HepG2 (cell line): ENCODE measurements at regions not wholly inside any gene's neighbourhood (a gene's known extent, or its start where the extent isn't known, plus 50 kb on each side); places are given as distances from the start of the nearest gene placed in this dataset.

Source experiments
- ARID4A ChIP-seq: sonication (generic); formaldehyde crosslinking; IDR thresholded peaks from 2 replicates; pipeline ENCODE4 v1.5.0; 2020; ENCODE audit warnings: mild to moderate bottlenecking, missing genetic modification reagents, borderline replicate concordance
- EED ChIP-seq: sonication (generic); formaldehyde crosslinking; IDR thresholded peaks from 2 replicates; pipeline ENCODE4 v1.5.0; 2020; ENCODE audit warnings: mild to moderate bottlenecking, missing genetic modification reagents
- ERF ChIP-seq: IDR thresholded peaks from 2 replicates; pipeline ENCODE4 v1.6.1; 2018; ENCODE audit warnings: missing biosample characterization, missing genetic modification reagents
- EZH2 ChIP-seq: conservative IDR thresholded peaks from 2 replicates; pipeline ENCODE4 v1.6.1; 2012; ENCODE audit warnings: mild to moderate bottlenecking, low read depth, low read length, moderate library complexity
- FOXA1 ChIP-seq, 2 experiments: fragments of 450-650 bp in 1 of 2; sonication (generic) in 1 of 2; formaldehyde crosslinking in 1 of 2; IDR thresholded peaks; 2 replicates each; pipeline versions ENCODE4 v1.4.0 to v1.6.1; 2016 to 2020; ENCODE audit warnings: missing genetic modification reagents in 1 of 2
- HDAC2 ChIP-seq: sonication (generic); formaldehyde crosslinking; IDR thresholded peaks from 2 replicates; pipeline ENCODE4 v1.4.0; 2020; ENCODE audit warnings: missing genetic modification reagents
- HOMEZ ChIP-seq: IDR thresholded peaks from 2 replicates; pipeline ENCODE4 v1.6.1; 2016; ENCODE audit warnings: low read depth
- HOXA5 ChIP-seq: sonication (generic); formaldehyde crosslinking; IDR thresholded peaks from 2 replicates; pipeline ENCODE4 v1.4.0; 2020; ENCODE audit warnings: missing genetic modification reagents
- MAFK ChIP-seq, 2 experiments: IDR thresholded peaks in 1 of 2; conservative IDR thresholded peaks in 1 of 2; 2 replicates each; pipeline ENCODE4 v1.6.1; 2011; ENCODE audit warnings: improper control_type of control experiment in 2 of 2, low read length in 2 of 2
- MED8 ChIP-seq: sonication (generic); formaldehyde crosslinking; IDR thresholded peaks from 2 replicates; pipeline ENCODE4 v1.8.1; 2023; ENCODE audit warnings: mild to moderate bottlenecking, missing genetic modification reagents; ENCODE audit not compliant: insufficient replicate concordance
- MNT ChIP-seq: fragments of 450-650 bp; IDR thresholded peaks from 2 replicates; pipeline ENCODE4 v1.6.1; 2016
- PPARG ChIP-seq: conservative IDR thresholded peaks from 2 replicates; pipeline ENCODE4 v1.6.1; 2016; ENCODE audit warnings: missing biosample characterization, missing genetic modification reagents
- ZBTB7B ChIP-seq: sonication (generic); formaldehyde crosslinking; IDR thresholded peaks from 2 replicates; pipeline ENCODE4 v1.4.0; 2020; ENCODE audit warnings: missing genetic modification reagents
- ZKSCAN5 ChIP-seq: sonication (generic); formaldehyde crosslinking; IDR thresholded peaks from 2 replicates; pipeline ENCODE4 v1.5.1; 2020; ENCODE audit warnings: mild to moderate bottlenecking, missing genetic modification reagents
- ZKSCAN8 ChIP-seq: IDR thresholded peaks from 2 replicates; pipeline ENCODE4 v1.6.1; 2016; ENCODE audit warnings: borderline replicate concordance, missing genetic modification reagents, missing compliant biosample characterization
- ZNF275 ChIP-seq: sonication (generic); formaldehyde crosslinking; IDR thresholded peaks from 2 replicates; pipeline ENCODE4 v1.8.0; 2022; ENCODE audit warnings: missing genetic modification reagents, mild to moderate bottlenecking, inconsistent platforms, borderline replicate concordance
- ZNF446 ChIP-seq: sonication (generic); formaldehyde crosslinking; IDR thresholded peaks from 2 replicates; pipeline ENCODE4 v1.5.0; 2020; ENCODE audit warnings: mild to moderate bottlenecking, missing genetic modification reagents
- ZNF720 ChIP-seq: sonication (generic); formaldehyde crosslinking; IDR thresholded peaks from 2 replicates; pipeline ENCODE4 v1.4.0; 2020; ENCODE audit warnings: missing genetic modification reagents
- ZNF724P ChIP-seq: sonication (generic); formaldehyde crosslinking; IDR thresholded peaks from 2 replicates; pipeline ENCODE4 v1.8.0; 2022; ENCODE audit warnings: missing genetic modification reagents, borderline replicate concordance
- ZNF775 ChIP-seq: sonication (generic); formaldehyde crosslinking; IDR thresholded peaks from 2 replicates; pipeline ENCODE4 v1.4.0; 2020; ENCODE audit warnings: missing genetic modification reagents, mild to moderate bottlenecking, moderate library complexity, borderline replicate concordance
- ZSCAN21 ChIP-seq: sonication (generic); formaldehyde crosslinking; IDR thresholded peaks from 2 replicates; pipeline ENCODE4 v1.8.0; 2022; ENCODE audit warnings: mild to moderate bottlenecking, missing genetic modification reagents, moderate library complexity, borderline replicate concordance

GRCh38 chr10:78937800-78938694, 130.7 kb upstream of the ZMIZ1 start (continued):
- TF ChIP-seq ZNF275, result no peak
- TF ChIP-seq HDAC2 (CRISPR knock-in tag), result peak; percentile 56; the same call in 1 of the 2 replicates
- no peak for TF ChIP-seq ZNF775 (CRISPR knock-in tag)
- TF ChIP-seq EZH2, result no peak
- TF ChIP-seq ARID4A (CRISPR knock-in tag), result peak; percentile 26; the same call in 1 of the 2 replicates
- no peak for TF ChIP-seq EED
- no peak for TF ChIP-seq ERF
- TF ChIP-seq ZSCAN21 (CRISPR knock-in tag), result no peak
- no peak for TF ChIP-seq ZNF720 (CRISPR knock-in tag)
- no peak for TF ChIP-seq ZKSCAN5 (CRISPR knock-in tag)
- TF ChIP-seq HOMEZ (CRISPR knock-in tag), result no peak
- TF ChIP-seq MED8 (CRISPR knock-in tag), result no peak
- no peak for TF ChIP-seq ZNF446 (CRISPR knock-in tag)
- no peak for TF ChIP-seq ZNF724P
- TF ChIP-seq FOXA1 (IDR thresholded peaks at IDR 0.05), result no peak
- TF ChIP-seq FOXA1 (CRISPR knock-in tag; IDR thresholded peaks at IDR 0.05), result peak; percentile 89
- TF ChIP-seq PPARG (CRISPR knock-in tag), result no peak
- TF ChIP-seq MNT, result no peak
- peak; percentile 60; the same call in 1 of the 2 replicates for TF ChIP-seq ZBTB7B (CRISPR knock-in tag)
- TF ChIP-seq MAFK (conservative IDR thresholded peaks at IDR 0.05 in 1 of 2, IDR thresholded peaks at IDR 0.05 in 1 of 2; ENCODE audit: low read length in 2 of 2), result no peak
- no peak for TF ChIP-seq HOXA5
- TF ChIP-seq ZKSCAN8 (CRISPR knock-in tag), result peak; percentile 83
